ENCODE measurements at regions not wholly inside any gene's neighbourhood (a gene's known extent, or its start where the extent isn't known, plus 50 kb on each side); places are given as distances from the start of the nearest gene placed in this dataset.

DNA sequence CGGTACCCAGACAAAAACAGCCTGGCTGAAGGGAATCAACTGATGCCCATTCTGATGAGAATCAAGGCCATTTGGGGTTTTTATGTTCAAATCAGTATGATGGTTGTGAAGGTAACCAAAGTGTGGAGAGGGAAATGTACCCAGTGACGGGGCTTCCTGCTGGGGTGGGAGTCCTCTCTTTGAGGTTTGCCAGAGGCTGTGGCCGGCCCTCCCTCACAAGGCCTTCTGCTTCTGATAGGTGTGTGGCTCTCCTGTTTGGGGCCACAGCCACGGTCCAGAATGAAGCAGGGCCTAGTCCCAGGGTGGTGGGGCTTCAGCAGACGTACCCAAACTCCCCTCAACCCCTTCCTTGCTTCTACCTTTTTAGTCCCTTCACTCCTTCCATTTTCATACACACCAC lies 86.7 kb upstream of the NAA20 start:
- DNase-seq, result no peak

DNA sequence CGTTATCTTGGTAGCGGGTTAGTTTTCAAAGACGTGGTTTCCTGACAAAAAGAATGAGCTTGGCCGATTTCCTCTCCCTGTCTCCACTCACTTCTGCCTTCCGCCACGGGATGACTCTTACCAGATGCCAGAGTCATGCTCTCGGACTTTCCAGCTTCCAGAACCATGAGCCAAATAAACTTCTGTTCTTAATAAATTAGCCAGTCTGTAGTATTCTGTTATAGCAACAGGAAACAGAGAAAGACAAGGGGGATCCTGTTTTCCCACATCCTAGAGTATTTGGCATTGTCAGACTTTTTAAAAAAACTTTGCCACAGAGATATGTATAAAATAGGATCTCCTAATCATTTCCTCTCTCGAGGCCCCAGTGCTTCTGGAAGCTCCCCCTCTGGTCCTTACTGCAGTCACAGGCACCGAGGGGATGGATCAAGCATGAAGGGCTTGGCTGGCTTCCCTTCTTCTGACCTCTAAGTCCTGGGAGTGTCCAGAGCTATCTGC lies 84.9 kb upstream of the NAA20 start:
- DNase-seq, result no peak

DNA sequence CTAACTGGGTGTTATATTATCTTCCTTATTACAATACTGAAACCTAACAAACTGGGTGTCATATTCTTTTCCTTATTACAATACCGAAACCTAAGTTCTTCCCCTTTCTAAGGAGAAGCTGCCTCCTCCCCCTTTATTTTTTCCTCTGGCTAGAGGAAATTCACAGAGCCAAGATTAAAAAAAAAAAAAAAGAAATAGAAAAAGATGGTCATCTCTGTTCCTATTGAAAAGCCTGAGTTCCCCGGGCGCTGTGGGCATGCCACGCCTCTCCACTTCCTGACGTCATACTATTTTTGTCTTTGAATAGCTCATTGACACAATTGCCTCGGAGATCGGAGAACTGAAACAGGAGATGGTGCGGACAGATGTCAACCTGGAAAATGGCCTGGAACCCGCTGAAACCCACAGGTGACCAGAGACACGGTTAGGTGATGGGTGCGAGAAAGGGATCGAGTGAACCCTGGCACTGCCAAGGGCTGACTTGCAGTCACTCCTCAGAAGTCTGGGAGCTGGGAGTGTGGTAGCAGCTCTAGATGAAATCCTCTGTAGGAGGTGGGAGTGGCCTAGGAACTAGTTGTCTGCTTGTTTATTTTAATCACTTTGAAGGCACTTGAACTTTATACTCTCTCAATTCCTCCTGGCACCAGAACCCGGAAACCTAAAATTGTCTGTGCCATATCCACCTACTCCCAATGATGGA lies 82.2 kb upstream of the NAA20 start:
- no peak for DNase-seq

DNA sequence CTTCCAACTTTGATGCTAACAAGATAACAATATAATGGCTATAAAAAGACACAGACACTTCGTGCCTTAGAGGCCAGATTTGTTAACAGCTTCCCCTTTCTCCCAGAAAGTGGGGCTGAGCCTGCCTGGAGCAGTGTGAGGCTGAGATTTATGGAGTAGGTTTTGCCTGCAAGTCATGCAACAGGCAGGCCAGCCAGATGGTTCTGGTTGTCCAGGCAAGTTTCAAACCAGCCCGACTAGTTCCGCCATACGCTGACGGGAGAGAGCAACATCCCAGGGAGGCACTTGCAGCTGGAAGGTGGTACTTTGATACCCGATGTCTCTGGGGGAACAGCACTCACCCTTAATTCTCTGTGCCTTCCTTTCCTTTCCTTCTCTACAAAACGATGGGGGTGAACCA lies 81.3 kb upstream of the NAA20 start:
- no peak for DNase-seq

DNA sequence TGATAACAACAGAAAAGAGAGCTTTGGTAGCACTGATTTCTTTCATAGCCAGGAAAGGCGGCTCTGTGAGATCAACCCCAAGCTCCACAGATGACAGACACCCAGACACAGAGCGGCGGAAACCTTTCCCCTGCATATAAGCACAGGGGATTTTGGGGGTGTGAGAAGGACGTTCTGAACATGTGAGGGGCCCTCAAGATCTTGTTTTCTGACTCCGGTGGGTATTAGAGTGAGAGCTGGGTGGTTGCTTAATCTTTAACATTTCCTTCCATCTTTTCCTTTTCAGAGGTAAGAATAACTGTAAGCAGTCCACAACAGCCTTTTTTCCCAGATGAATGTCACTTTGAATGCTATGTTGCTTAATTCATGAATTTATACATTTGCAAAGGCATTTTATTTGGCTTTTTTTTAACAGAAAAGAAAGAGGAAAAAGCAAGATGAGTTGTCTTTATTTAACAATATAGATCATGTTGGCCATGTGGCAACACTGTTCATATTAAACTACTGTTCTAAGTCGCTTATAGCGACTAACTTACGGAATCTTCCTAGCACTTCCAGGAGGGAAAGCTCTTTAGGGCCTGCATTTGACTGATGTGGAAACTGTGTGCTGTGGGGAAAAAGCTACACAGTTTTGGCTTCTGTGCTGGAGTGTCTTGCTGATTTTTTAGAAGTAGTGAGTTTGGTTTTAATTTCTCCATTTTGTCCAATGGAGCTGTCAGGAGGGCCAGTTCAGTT lies 80.5 kb upstream of the NAA20 start:
- no peak for DNase-seq

DNA sequence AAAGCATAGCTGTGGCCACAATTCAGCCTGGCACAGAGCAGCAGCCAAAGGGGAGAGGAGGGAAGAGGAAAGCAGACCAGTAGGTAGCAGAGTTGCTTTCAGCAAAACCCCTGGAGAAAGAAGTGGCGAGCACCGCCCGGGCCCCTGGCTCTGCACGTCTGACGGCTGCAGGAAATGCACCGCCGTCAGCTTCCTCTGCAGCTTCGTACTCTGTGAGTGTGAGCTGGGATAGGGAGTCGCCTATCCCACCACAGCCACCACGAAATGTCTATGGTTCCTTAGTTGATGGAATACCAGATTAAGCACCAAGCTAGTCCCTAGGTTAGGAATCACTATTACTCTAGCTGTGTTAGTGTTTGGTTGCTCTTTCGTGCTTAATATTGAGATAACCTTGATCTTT lies 79.9 kb upstream of the NAA20 start:
- DNase-seq, result no peak

DNA sequence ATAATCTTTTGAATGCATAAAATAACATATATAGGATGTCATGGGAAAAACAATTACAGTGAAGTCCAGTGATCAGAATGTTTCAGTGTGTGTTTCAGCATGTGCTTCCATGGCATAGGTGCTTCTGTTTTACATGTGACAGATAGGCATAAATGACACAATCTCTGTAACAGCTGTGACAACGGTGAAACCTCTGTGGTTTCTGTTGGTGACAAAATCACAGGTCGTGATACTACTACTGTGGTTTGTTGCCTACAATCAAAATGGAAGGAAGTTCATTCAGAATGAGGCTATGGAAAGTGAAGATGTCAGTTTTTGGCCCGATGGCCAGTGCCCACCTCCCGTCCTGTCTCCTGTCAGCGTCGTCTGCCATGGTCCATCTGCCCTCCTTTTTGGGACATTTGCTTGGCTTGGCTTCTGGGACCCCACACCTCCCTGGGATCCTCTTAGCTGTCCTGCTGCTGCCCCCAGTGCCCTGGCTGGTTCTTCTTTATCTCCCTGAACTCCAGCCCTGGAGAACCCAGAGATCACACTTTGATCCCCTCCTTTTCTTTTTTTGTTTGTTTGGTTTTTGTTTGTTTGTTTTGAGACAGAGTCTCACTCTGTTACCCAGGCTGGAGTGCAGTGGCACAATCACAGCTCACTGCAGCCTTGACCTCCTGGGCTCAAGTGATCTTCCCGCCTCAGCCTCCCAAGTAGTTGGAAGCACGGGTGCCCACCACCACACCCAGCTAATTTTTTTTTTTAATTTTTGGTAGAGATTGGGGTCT lies 79.3 kb upstream of the NAA20 start:
- DNase-seq, result peak; percentile 57

DNA sequence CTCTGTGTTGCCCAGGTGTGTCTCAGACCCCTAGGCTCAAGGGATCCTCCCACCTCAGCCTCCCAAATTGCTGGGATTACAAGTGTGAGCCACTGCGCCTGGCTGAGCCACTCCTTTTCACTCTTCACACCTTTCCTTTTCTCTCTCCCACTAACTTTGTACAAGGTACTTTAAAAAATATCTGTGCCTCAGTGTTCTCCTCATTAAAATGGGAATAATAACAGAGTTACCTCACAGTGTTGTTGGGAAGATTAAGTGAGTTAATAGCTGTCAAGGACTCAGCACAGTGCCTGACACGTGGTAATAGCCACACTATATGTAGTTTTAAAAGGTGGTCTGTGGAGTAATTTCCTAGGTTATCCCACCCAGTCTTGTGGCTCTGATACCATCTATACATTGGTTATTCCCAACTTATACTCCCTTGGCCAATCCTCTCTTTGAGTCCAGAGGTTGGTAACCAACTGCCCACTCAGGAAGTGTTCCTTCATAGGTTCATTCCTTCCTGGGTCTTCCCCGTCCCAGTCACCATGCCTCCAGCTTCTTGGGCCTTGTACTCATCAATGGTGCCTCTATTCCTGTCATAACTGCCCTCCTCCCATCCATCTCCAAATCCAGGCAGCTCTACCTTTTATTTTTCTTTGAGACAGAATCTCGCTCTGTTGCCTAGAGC lies 78.6 kb upstream of the NAA20 start:
- DNase-seq, result no peak

DNA sequence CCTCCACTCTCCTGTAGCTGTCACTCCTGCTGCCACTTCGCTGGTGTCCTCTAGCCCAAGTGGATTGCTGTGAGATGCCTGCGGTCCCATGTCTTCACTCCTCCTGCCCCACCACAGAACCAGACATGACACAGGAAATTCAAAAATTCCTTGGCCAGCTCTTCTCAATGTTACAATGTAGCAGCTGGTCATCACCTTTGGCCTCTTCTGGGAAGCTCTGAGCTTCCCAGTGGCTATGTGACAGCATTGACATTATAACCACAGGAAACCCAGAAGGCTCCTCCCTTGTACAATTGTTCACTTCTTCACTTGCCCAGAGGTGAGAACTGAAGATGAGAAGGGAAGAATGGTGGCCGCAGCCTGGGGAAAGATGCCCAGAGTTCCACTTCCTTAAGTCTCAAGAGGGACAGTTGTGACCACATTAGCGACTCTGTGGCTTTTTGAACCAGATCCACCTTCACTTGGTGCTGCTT lies 76.1 kb upstream of the NAA20 start:
- no peak for DNase-seq

DNA sequence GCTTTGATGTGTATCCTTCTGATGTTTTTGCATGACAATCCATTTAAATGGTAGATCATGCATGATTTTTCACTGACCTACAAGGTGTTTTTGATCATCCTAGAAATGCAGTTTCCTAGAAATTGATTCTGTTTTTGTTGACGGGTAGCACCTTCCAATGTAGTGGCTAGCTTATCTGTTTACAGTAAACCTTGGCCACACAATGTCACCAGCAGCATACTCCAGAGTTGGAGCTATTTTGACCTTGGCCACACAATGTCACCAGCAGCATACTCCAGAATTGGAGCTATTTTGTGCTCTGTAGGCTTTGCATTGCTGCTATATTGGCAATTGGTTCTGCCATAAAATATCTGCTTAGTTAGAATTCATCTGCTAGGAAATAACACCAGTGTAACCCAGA lies 74.6 kb upstream of the NAA20 start:
- DNase-seq, result no peak

DNA sequence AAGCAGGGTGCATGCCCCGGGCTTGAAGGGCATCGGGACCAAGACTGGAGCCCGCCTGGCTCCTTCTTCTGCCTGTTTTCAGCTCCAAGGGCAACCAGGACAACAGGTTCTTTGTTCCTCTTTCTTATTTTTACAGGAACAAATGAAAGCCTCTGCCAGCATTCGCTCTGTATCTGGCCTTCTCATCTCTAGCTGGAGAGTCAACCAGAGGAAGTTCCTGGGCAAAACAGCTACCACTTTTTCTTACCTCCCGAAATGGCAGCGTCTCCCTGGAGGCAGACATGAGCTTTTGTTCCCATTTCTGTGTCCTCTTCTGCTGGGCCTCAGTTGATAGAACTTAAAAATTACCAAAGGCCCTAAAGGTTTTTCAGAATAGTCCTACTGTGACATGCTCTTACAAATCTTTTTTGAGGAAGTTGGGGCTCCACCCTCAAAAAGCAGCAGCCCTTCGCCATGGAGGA lies 74.1 kb upstream of the NAA20 start:
- DNase-seq, result no peak

DNA sequence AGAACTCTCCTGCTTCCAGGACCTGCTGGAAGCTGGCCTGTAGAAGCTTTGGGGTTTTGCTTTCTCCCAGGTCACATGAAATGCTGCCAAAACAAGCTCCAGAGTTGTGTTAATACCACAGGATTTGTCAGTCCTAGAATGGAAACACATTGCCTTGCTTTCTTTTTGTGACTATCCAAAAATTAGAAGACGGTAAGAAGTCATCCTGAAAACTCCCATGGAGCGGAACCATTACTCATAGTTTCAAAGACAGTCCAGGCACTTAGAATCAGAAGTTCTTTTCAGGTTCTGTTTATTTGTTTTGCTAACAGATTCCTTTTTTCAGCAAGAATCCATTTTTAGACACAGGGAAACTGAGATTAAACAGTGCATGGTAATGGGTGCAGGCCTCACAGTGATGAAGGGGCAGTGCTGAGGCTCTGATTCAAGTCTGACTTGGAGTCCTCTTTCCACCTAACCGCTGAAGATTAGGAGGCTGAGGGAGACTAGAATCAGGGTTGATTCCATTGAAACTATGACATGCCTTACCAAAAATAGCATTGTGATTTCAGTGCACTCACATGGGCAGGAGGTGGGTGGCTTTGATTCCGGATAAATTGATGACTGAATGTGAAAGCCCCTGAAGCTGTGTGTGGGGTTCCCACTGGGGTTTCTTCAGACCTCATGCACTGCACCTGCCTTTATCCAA lies 72.2 kb upstream of the NAA20 start:
- no peak for DNase-seq

DNA sequence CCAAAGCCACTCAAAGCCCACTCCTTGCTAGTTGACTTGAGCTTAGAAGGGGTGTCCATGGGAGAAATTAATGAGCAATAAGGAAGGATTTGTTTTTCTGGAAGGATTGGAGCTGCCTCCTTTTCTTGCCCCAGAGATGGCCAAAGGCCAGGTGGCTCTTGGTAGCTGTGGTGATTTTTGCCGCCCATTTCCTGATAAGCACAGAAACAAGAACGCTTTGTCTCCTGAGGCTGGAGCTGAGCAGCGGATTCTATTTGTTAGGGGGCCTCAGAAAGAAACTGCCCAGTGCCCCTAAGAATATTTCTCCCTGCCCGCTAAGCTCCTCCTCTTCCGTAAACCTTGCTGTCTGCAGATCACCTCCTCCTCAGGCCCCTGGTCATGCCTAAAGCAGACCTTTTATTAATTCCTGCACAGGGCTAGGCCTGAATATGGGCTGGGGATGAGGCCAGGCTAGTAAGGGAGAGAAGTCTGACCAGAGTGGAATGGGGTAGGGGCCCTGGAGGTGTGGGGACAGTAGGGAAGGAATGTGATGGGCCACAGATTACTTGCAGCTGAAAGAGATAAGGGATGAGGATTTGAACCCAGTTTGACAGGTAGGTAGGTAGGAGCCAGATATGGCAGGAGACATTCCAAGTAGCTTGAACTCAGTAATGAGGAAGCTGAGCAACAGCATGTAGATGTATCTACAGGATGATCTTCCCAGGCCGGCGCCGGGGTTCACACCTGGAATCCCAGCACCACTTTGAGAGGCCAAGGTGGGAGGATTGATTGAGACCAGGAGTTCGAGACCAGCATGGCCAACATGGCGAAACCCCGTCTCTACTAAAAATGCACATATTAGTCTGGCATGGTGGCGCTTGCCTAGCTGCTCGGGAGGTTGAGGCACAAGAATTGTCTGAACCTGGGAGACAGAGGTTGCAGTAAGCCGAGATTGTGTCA lies 71.2 kb upstream of the NAA20 start:
- DNase-seq, result no peak

DNA sequence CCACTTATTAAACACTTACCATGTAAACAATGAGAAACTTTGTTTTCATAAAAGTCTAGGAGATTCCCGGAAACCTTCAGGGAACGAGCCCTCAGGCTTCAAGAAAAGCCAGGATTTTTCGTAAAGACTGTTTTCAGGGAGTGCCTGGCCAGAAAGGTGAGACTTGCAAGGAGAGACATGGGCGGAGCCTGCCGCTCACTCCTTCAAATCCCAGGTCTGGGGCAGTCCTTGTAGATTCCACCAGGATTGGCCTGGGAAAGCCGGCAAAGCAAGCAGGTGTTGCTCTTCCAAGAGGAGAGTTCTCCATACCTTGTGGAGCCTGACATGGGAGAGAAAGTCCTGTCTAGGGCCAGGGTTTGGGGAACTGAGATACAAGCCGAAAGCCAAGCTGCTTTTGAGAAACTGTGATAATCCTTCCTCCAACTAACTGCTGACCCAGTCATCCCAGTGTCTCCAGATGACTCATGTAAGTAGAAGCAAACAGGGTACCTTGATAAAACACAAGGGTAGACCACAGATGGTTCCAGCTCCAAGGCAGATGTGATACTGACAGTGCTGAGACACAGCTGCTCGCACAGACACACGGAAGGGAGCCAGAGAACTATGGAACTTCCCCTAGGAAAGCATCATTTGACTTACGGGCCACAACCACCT lies 69.4 kb upstream of the NAA20 start:
- no peak for DNase-seq

DNA sequence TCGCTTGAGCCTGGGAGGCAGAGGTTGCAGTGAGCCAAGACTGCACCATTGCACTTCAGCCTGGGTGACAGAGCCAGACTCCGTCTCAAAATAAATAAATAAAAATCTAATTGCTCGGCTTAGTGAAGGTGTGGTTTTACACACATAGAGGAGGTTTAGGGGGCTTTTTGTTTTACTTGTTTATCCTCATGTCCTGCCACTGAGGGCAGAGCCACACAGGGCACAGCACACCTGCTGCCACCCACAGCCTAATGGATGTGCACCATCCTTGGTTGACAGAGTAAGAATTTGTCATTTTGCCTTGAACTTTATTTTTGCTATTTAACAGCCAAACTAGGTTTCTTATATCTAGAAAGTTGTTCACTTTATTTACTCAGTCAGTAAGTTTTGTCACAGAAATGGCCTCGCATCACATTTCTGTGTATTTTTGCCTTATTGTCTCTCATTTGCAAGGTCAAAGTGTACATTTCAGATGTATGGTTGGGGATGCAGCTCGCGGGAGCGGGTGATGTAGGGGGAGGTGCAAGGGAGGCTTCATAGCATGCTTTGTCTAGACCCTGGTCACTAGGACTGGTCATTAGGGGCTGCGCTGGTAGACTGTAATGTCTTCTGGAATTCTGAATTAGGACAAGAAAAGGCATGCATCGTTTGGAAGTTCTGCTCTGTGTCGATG lies 67.8 kb upstream of the NAA20 start:
- DNase-seq, result no peak

DNA sequence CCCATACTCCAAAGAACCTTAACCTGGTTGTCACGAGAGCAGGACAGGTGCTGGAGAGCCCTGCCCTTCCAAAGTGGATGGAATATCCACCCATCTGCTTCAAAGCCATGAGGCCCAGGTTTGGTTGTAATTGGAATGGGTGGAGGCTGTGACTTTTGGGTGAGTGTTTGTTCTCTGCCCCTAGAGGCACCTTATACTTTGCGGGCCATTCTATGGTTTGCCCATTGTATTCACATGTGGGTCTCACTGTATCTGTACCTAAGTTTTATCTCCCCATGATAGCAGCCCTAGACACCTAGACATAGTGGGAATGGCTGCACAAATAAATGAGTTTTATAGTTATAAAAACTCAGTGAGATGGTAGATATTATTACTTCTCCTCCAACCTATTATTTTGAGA lies 67.1 kb upstream of the NAA20 start:
- no peak for DNase-seq

DNA sequence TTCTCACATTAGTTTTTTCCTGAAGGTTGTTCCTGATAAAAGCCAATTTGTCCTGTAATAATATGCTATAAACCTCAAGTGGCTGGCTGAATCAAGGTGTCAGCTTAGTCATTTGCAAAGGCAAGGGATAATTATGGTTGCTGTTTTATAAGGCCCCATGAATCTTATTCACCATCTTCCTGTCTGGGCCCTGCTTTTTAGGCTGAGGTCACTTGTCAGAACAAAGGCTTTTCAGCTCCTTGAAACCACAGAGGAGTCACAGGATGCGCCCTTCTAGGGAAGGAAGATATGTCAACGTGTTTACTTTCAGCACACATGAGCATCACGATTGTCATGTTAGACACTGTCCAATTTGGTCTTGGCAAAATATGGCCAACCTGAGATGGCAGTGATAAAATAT lies 64.8 kb upstream of the NAA20 start:
- DNase-seq, result no peak

DNA sequence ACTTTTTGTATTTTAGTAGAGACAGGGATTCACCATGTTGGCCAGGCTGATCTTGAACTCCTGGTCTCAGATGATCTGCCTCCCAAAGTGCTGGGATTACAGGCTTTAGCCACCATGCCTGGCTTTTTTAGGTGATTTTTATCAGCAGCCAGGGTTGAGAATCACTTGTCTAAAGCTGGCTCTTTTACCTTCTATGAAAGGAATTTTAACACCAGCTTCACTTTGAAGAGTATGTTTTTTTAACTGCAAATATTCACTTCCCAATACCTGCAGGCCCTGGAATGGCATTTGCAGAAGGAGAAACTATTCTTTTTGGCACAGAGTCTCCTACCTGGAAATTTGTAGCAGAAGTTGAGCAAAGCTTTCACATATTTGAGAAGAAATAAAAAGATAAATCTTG lies 63.6 kb upstream of the NAA20 start:
- no peak for DNase-seq

DNA sequence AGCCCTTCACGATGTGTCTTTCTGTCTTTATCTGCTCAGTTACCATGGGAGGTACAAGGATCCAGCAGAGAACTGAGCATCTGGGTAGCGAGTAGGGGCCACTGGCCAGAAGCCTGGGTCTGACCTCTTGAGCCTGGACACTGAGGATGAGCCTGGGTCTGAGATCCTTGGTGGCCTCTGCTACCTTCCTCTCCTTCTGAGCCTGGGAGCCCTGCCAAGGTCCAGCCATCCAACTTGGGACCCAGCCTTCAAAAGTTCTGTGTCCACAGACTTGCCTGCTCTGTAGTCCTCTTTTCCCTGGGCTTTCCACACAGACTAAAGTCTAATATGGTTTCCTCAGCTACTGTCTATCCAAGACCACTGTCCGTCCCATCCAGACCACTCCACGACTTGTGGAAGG lies 60.2 kb upstream of the NAA20 start:
- no peak for DNase-seq

DNA sequence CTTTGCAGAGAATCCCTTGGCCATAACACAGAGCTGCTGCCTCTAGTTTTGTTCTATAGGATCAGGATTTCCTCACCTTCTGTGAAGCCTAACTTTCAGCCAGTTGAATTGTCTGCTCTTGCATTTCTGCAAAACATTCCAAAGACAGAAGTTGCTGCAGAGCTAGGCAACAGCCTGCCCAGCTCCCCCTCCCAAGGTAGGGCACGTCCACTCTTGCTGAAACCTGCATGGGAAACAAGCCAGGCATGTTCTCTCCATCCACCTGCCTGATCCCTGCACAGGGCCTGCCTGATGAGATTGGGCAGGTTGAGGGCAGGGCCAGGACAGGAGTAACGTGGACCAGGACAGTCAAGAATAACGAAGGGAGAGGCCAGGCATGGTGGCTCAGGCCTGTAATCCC lies 58.9 kb upstream of the NAA20 start:
- no peak for DNase-seq
